ENCODE measurements at regions not wholly inside any gene's neighbourhood (a gene's known extent, or its start where the extent isn't known, plus 50 kb on each side); places are given as distances from the start of the nearest gene placed in this dataset.

GRCh38 chr21:21764281-21764680 is 766.1 kb downstream of the NCAM2 start:
- intact Hi-C loops (cut with DNase I): no loop called here
- Histone ChIP-seq H3K27ac (no peak overlapping the region), H3K27me3 (no peaks in the 10 kb centered on the region), H3K4me3 (no peak overlapping the region), H3K36me3 (no peaks in the 10 kb centered on the region), H3K9me3 (no peaks in the 10 kb centered on the region), H3K4me1 (no peaks in the 10 kb centered on the region)
- no peak for DNase-seq
- TF ChIP-seq, protein P1, sequence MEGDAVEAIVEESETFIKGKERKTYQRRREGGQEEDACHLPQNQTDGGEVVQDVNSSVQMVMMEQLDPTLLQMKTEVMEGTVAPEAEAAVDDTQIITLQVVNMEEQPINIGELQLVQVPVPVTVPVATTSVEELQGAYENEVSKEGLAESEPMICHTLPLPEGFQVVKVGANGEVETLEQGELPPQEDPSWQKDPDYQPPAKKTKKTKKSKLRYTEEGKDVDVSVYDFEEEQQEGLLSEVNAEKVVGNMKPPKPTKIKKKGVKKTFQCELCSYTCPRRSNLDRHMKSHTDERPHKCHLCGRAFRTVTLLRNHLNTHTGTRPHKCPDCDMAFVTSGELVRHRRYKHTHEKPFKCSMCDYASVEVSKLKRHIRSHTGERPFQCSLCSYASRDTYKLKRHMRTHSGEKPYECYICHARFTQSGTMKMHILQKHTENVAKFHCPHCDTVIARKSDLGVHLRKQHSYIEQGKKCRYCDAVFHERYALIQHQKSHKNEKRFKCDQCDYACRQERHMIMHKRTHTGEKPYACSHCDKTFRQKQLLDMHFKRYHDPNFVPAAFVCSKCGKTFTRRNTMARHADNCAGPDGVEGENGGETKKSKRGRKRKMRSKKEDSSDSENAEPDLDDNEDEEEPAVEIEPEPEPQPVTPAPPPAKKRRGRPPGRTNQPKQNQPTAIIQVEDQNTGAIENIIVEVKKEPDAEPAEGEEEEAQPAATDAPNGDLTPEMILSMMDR (IDR thresholded peaks at IDR 0.05): no peak
- TF ChIP-seq POLR2A (IDR thresholded peaks at IDR 0.05): no peak
- WGBS (ENCODE audit: insufficient coverage, low coverage, low lambda C conversion rate, missing lambda C conversion rate): 35% methylated on average over 2 of the region's 2 CpGs
- ATAC-seq: no peak

DNA sequence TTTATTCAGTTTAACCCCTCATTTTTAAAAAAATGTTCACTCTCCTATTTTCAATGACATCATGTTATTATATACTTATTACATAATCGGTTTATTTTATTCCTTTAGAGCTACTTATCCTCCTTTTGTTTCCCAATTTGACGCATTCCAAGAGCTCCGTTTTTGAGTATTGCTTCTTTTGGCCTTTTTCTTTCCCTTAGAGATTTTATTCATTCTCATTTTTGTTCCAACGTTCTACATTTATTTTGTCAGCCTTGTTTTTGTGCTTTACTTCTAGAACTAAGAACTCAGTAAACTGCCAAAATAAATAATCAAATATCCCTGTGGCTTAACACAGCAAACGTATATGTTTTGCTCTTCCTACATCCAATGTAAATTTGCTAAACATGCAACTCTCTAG is 769.1 kb downstream of the NCAM2 start:
- ATAC-seq: no peak
- no peak for TF ChIP-seq POLR2A (IDR thresholded peaks at IDR 0.05)
- TF ChIP-seq, protein P1 (IDR thresholded peaks at IDR 0.05): no peak

DNA sequence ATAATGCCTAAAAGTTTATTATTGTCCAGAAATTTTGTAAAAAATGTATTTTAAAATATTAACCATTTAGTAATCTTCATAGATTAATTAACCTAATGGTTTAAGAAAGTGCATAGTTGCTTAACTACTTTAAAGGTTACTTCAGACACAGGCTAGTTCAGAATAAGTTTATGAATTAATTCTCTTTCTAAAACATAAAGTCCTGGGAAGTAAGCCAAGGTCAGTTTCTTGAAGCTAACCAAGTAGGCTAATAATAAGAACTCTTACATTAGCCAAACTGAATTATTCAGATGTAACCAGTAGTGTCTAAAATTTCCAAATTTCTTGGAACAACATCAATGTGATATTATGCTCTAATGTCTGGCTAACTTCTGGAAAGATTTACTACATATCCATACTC is 790.4 kb downstream of the NCAM2 start:
- Histone ChIP-seq H3K4me1 (no peaks in the 10 kb centered on the region), H3K9me3 (no peaks in the 10 kb centered on the region), H3K36me3 (no peaks in the 10 kb centered on the region), H3K27ac (no peak overlapping the region), H3K4me3 (no peak overlapping the region), H3K27me3 (no peaks in the 10 kb centered on the region)
- no peak for TF ChIP-seq POLR2A (IDR thresholded peaks at IDR 0.05)
- TF ChIP-seq, protein P1 (IDR thresholded peaks at IDR 0.05): no peak
- ATAC-seq: no peak
- intact Hi-C loops (cut with DNase I): no loop called here
- DNase-seq: no peak

More for the DNA sequence above, 769.1 kb downstream of the NCAM2 start:
- Histone ChIP-seq H3K9me3 (no peaks in the 10 kb centered on the region), H3K27ac (no peak overlapping the region), H3K36me3 (no peaks in the 10 kb centered on the region), H3K4me3 (no peak overlapping the region), H3K4me1 (no peaks in the 10 kb centered on the region), H3K27me3 (no peaks in the 10 kb centered on the region)
- no peak for DNase-seq
- intact Hi-C loops (cut with DNase I): no loop called here
- WGBS (ENCODE audit: insufficient coverage, low coverage, low lambda C conversion rate, missing lambda C conversion rate): 50% methylated on average over 5 of the region's 5 CpGs

DNA sequence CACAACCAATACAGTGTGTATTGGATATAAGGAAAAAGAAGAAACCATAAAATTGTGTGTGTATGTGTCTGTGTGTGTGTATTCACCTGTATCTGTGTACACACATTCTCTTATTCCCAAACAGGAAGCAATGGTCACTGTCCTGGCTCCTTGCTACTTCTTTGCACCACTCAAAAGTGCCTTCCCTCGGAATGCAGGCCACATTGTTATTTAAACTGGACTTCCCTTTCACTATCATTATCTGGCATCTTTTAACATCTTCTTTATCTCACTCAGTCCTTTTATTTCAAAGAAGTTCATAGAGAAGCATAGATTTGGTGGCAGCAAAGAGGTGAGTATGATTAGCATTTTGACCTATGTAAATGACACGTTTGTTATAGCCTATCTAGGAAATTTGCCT is 803.7 kb downstream of the NCAM2 start:
- Histone ChIP-seq H3K4me3 (no peak overlapping the region), H3K36me3 (no peaks in the 10 kb centered on the region), H3K27ac (no peak overlapping the region), H3K4me1 (no peaks in the 10 kb centered on the region), H3K9me3 (no peaks in the 10 kb centered on the region), H3K27me3 (no peaks in the 10 kb centered on the region)
- intact Hi-C loops (cut with DNase I): no loop called here
- no peak for DNase-seq
- TF ChIP-seq POLR2A (IDR thresholded peaks at IDR 0.05): no peak
- TF ChIP-seq, protein P1 (IDR thresholded peaks at IDR 0.05): no peak
- ATAC-seq: no peak
- 7% methylated on average over 2 of the region's 2 CpGs for WGBS (ENCODE audit: insufficient coverage, low coverage, low lambda C conversion rate, missing lambda C conversion rate)

Measured in right lobe of liver (tissue), 6 donors.